NCI-H1436 (cell line): ENCODE measurements at regions not wholly inside any gene's neighbourhood (a gene's known extent, or its start where the extent isn't known, plus 50 kb on each side); places are given as distances from the start of the nearest gene placed in this dataset.
"Not testable (repeated sequence)": the region's sequence is repeated elsewhere in the genome, so short reads cannot be mapped to it uniquely, and the experiment has no call there.

ENCODE experiments used
- DNase-seq: peaks from one replicate; lab custom pipeline; 2025; lab: John Stamatoyannopoulos, UW

DNA sequence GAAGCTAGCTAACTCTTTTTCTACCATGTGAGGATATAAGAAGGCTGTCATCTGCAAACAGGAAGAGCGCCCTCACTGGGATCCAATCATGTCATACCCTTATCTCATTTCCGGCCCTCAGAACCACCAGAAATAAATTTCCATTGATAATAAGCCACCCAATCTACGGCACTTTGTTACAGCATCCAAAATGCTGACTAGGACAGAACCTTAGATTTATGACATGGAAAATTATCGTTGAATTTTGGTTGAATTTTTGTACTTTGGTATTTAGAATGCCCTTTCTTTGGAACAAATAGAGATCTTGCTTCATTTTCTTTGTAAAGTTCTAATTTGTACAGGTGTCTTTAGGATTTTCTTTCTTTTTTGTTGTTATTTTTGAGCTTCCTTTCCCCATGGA, 53.3 kb upstream of the CYLC2 start:
- no peak for DNase-seq

DNA sequence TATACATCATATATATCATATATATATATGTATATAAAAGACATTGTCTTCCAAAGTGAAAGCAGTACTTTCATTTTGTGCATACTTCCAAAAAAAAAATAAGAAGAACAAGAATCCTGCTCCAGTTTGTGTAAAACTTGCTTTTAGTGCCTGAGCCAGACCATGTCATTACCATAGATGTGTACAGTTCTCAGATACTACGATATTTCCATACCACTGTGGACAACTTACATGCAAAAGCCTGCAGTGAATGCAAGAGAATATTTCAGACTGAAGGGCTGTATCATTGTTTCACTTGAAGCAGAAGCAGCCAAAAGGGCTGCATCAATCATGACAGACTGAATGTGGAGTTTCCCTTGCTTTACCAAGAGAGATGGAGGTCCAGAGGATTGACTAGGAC, 72.6 kb upstream of the CYLC2 start:
- DNase-seq, result no peak

DNA sequence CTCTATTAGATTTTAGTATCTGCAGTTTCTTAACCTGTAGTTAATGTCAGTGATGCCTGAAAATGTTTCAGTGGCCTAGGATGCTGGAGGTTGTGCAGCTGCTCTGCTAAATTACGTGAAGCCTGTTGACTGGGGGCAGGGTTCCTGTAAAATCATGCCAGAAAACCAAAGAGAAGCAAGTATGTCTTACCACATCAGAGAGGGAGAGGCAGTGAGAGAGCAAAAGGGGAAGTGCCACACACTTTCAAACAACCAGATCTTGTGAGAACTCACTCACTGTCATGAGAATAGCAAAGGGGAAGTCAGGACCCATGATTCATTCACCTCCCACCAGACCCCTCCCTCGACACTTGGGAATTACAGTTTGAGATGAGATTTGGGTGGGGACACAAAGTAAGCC, 83.9 kb upstream of the CYLC2 start:
- no peak for DNase-seq

DNA sequence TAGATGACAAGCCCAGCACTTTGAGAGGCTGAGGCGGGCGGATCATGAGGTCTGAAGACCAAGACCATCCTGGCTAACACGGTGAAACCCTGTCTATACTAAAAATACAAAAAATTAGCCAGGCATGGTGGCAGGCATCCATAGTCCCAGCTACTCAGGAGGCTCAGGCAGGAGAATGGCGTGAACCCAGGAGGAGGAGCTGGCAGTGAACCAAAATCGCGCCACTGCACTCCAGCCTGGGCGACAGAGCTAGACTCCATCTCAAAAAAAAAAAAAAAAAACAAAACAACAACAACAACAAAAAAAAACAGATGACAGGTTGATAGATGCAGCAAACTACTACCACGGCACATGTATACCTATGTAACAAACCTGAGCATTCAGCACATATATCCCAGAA, 89.3 kb upstream of the CYLC2 start:
- DNase-seq, result not testable (repeated sequence)

DNA sequence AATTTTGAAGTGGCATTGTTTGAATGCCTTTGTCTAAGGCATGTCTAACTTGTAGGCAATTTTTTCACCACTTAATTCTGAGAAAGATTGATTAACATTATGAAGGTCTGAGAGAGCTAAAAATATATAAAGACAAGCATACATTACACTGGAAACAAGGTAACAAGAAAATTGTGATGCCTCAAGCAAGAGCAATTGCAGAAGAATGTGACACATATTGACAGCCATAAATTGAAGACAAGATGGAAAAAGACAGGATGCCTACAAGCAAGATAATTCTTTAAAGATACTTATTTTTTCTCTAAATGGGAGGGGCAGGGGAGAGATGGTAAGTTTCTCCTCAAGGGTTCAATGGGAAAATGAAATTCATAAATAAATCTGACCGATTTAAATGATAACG, 103.1 kb upstream of the CYLC2 start:
- DNase-seq, result no peak

DNA sequence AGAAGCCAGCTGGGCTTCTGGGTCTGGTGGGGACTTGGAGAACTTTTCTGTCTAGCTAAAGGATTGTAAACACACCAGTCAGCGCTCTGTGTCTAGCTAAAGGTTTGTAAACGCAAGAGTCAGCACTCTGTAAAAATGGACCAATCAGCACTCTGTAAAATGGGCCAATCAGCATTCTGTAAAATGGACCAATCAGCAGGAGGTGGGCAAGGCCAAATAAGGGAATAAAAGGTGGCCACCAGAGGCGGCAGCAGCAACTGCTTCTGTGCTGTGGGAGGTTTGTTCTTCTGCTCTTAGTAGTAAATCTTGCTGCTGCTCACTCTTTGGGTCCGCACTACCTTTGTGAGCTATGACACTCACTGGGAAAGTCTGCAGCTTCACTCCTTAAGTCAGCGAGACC, 106.4 kb upstream of the CYLC2 start:
- DNase-seq, result not testable (repeated sequence)

DNA sequence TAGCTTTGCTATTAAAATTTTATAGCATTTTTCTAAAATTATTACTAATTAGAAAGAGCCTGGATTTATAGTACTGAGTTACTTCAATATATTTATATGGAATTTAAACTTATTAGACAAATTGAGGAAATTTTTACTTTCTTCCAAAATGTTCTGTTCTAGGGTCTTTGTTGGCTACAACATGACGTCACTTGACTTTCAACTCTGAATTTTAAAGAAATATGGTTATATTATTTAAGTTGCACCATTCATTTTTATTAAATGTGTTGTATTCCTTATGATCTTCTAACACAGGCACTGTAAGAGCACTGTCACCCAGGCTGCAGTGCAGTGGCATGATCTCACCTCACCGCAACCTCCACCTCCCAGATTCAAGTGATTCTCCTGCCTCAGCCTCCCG, 119.4 kb upstream of the CYLC2 start:
- no peak for DNase-seq

DNA sequence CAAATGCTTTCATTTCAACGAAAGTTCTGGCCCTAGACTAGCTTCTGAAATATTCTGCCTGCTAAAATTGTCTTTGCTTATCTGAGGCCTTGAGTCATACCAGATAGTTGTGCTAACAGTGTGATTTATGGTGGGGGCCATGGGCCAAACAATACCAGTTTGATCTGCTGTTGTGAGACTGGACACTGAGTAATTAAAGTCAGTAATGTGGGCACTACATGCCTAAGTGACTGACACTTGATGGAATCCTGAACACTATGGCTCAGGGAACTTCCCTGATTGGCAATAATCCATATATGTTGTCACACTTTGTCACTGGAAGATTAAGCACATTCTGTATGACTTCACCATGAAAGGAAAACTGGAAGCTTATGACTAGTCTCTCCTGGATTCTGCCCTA, 127.6 kb upstream of the CYLC2 start:
- DNase-seq, result no peak

DNA sequence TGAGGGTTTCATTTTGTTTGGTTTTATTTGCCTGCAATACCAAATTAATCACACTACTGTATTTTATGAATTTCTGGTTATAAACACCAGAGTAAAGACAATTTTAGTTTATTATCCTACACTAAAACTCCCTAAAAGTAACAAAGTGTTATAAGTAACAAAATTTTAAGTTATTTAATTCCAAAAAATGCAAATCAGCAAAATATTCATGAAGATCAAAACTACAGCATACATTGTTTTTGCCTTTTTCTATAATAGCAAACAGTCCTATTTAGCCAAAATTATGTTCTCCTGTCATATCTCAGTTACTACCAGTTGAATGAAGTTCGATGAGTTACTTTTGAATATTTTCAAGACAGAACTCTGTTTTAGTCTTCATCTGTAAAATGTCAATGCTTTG, 132.7 kb upstream of the CYLC2 start:
- DNase-seq, result no peak

DNA sequence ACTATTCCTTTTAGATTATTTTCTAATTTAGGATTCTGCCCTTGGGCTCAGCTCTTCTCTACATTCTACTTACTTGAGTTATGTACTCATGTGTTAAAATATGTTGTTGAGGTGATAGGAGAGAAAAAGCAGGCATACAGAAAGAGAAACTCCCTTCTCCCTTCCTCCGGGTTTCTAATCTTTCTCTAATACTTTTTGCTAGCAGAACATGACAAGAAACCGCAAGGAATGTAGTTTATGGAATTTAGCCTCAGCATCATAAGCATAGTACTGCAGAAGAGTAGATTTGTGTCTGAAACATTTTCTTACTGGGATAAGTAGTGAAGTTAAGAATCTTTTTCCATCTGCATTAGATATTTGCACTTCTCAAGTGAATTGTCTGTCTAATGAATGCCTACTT, 139.5 kb upstream of the CYLC2 start:
- DNase-seq, result no peak

DNA sequence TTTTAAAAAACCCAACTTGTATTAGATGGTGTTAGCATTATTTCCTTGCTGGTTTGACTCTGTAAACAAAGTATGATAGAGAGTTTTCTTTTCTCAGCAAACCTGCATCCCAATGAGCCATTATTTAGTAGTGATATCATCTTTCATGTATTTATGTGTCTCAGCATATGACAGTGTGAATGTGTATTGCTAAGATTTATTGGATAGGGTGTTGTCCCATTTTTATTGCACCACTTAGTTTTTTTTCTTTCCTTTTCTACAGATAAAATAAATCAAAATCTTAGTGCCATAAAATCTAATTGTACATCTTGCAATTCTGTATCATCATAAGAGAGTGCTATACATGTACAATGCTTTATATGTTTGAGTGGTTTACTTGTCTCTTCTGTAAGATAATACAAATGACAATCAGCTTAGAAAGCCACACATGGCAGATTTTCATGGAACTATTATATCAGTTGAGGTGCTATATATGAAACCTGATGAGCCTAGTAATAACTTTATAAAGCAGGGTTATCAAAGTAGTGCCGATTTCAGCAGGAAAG, 149.2 kb upstream of the CYLC2 start:
- DNase-seq, result peak; percentile 41

DNA sequence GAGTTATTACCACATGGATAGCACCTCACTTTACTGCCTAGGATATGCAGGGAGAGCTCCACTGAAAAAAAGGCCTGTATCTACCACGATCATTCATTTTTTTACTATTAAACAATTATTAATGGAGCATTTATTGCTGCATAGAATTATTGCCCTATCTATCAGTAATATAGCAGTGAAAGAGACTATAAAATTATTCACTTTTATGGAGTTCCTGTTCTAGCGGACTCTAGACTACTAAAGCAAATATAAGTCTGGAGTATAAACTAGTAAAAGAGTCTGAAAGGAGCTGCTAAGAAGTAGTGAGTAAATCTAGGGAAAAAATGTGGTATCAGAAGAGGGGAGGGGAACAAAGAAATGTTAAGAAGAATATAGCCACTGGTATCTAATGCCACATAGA, 150.4 kb upstream of the CYLC2 start:
- no peak for DNase-seq

DNA sequence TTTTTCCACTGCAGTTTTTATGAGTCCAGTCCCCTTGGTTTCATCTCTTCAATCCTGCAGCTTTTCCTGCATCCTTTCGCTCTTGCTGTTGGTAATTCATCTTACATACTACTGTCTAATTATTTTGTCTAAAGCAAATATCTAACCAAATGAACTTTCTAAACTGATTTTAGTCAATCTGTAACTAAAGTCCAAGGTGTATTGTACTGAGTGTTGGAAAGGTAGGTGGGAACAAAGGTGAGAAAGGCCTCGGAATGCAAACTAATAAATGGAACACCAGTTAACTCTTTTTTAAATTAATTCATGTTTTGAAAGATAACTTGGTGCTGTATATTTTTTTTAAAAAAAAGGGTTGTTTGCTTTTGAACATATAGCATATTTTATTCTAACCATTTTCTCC, 152.7 kb upstream of the CYLC2 start:
- no peak for DNase-seq

DNA sequence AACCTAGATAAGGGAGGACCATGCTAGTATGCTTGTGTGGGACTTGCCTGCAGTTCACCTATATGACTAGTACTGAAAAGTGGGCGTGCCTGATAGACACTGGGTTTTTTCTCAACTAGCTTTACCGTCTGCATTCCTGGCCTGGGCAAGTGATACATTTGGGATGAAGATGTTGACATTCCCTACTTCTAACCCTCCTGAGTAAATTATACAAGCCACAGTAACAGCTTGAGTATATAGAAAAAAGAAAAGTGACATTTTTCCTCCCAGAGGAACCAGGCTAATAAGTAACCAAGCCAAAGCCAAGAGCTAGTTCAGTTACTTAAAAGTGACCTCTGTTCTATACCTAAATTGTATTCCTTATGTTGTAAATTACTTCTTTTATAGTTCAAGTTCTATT, 153.8 kb upstream of the CYLC2 start:
- DNase-seq, result no peak

DNA sequence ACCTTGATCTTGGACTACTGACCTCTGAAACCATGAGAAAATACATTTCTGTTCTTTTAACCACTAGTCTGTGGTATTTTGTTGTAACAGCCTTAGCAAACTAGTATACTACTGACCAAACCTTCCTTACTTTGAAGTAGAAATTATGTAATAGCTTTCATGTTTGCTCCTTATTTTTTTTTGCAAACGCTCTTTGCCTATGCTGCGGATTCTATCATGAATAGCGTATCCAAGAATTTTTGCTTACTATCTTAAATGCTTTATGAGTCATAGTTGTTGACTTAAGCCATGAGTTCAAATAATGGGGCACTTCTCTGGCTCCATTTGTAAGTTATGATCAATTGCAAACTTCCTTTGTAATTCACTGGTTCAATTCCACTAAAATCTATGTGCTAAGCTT, 154.8 kb upstream of the CYLC2 start:
- no peak for DNase-seq

DNA sequence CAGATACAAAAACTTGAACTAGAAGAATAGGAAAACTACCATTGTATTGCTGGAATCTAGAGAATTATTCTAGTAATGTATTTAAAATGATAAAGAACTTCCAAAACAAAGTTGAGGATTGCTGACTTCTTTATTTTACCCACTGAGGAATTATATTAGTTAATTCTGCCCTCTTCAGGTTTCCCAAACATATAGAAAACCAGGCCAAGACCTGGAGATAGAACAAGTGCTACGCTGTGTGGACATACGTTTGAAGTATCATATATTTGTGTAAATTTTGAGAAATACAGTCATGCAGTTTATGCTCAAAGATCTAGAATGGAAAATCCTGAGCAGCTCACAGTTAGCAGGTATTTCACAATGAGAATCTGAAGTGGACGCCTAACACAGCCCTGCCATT, 162.3 kb upstream of the CYLC2 start:
- DNase-seq, result no peak

DNA sequence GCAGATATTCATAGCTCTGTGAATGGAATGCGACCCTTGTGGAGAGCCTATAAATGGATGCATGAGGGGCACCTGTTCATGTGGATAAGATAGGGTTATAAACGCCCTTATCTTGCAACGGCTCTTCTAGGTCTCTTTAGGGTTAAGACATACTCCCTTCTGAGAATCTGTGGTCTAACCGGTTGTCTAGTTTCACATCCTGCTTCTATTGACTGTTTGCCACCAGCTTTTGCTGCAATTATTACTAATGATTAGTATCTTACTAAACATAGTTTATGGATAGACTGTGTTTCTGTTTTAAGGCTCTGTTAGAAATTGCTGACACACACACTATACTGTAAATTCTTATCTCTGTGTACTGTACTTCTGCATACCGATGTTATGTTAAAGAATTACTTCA, 198.9 kb upstream of the CYLC2 start:
- DNase-seq, result no peak

DNA sequence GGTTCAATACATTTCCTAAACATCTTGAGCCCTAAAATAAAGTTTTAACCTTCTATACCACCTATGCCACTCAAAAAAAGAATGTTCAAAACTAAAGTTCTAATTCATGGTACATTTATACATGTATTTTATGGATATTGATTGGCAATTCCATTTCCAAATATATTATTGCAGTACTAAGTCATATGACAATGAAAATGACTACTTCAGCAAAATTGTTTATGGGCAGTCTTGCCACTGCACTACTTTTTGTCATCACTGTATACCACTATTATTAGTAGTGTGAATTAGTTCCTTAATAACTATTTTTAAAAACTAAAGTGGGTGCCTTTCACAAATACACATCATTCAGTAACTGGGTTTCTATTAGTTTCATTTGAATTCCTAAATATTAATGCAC, 199.6 kb upstream of the CYLC2 start:
- no peak for DNase-seq

DNA sequence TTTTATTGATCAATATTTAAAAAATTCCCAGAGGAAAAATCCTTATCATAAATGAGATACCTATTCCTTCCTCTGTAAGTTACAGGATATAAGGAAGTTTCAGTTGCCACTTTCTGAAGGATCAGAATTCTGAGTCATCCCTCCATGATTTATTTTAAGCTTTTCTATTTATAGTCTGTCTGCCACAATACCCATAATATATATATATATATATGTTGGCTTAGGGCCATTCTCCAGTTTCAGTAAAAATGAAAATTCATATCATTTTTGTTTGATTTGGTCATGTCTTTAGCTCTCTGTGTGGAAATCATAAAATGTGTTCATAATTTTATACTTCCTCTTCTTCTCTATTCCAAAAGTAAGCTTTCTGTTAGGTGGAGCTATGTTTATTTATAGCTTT, 215.8 kb upstream of the CYLC2 start:
- DNase-seq, result no peak

DNA sequence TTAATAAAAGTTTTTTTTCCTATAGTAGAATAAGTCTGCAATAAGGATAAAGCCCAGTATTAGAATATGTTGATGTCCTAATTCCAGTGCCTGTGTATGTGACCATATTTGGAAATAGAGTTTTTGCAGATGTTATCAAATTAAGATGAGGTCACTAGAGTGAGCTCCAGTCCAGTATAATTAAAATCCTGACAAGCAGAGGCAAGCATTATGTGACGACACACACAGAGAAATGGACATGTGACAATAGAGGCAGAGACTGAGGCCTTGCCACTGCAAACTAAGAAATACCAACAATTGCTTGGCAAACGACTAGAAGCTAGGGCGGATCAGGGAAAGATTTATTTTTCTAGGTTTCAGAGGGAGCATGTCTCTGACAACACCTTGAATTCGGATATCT, 216.4 kb upstream of the CYLC2 start:
- no peak for DNase-seq

DNA sequence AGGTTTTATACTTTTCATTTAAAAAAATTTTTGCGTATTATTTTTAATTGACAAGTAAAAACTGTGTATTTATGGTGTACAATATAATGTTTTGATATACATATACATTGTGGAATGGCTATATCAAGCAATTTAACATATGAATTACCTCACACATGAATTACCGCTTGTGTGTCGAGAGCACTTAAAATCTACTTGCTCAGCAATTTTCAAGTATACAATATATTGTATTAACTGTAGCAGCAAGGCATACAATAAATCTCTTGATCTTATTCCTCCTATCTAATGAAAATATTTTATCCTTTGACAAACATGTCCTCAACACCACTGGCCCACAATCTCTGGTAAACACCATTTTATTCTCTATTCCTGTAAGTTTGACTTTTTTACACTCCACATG, 224.4 kb upstream of the CYLC2 start:
- DNase-seq, result no peak

DNA sequence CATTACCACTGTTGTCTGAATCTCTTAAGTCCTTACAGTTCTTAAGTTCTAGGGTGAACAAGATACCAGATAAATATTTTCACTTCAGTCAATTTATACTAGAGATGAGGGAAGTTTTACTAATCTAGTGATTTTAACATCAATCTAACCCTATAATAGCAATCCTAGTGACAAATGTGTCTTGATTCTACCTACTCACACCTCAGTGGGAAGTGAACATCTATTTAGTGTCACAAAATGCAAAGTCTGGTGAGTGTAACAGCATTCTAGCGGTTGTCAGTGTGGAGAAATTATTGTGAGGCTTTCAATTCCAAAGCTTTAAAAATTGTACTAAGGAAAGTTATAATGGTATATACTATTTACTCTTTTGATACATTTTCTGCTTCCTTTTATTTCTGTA, 225.8 kb upstream of the CYLC2 start:
- DNase-seq, result no peak

DNA sequence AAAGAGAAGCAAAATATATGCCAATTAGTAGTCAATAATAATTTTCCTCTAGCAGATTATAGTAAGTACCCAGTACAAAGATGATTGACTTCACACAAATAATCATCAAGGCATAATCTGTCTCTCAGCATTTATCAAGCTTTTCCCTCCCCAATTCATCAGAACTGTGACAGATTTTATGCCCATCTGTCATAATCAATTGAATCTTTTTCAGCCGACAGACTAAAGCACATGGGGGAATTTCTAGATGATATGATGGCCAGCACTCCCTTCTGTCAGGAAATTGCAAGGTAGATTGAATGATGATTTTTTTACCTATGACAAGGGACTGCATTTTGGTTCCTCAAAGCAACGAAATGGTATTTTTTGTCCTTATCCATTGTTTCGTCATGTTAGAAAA, 227.1 kb upstream of the CYLC2 start:
- no peak for DNase-seq

DNA sequence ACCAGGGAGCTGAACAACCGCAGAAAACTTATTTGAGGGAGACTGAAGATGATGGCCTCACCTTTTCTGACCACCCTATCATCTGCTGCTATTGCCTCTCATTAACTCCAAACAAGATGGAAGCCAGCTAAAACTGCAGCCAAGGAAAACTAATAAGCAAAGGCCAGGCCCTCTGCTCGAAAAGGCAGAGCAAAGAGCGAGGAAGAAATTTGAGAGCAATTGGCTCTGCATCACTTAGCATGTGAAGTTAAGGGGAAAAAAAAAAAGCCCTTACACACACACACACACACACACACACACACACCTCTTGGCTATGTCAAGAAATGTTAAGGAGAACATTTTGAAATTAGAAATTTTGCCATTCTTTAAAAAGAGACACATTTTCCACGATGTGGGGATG, 228.1 kb upstream of the CYLC2 start:
- no peak for DNase-seq

DNA sequence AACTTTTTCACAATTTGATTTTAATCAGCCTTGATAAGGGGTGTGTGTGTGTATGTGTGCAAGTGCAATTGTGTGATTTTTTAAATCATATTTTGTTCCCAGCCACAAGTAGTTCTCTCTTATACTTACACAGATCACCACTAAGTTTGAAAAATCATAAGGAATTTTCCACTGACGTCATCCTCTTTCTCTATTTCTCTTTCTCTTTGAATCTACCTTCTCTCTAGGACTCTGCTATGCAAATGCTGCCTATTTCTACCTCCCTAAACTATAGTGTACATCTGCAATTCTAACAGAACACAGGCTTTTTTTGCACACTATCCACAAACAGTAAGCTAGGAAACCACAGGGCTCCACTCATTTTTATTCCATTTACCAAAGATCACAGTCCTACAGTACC, 254.6 kb upstream of the CYLC2 start:
- no peak for DNase-seq
